HL-60 (cell line): ENCODE measurements at regions not wholly inside any gene's neighbourhood (a gene's known extent, or its start where the extent isn't known, plus 50 kb on each side); places are given as distances from the start of the nearest gene placed in this dataset.

Source experiments
- DNase-seq, 2 experiments: peaks; one replicate each; pipeline ENCODE4 v3.0.0-alpha.2; 2010 to 2020; ENCODE audit warnings: low read depth in 1 of 2, low spot score in 1 of 2
- H3K27ac ChIP-seq: fragments of 250-450 bp; sonication (Bioruptor Pico); replicated peaks from 2 replicates; pipeline ENCODE4 v1.5.1; 2020; ENCODE audit warnings: mild to moderate bottlenecking, moderate library complexity
- H3K27me3 ChIP-seq: fragments of 250-450 bp; sonication (Bioruptor Pico); 2 replicates; pipeline ENCODE4 v1.5.1; 2021; ENCODE audit warnings: mild to moderate bottlenecking, moderate library complexity; ENCODE audit not compliant: insufficient read depth, poor library complexity, severe bottlenecking
- H3K4me3 ChIP-seq: replicated peaks from 2 replicates; pipeline ENCODE4 v1.5.1; 2011; ENCODE audit warnings: mild to moderate bottlenecking, control low read depth, low read length; ENCODE audit not compliant: insufficient read depth
- CTCF ChIP-seq: IDR thresholded peaks from one replicate; pipeline ENCODE4 v1.5.1; 2011; ENCODE audit warnings: low read length, control low read depth, inconsistent platforms; ENCODE audit not compliant: insufficient read depth
- GABPA ChIP-seq: IDR thresholded peaks from 2 replicates; pipeline ENCODE4 v1.6.1; 2012; ENCODE audit warnings: low read depth
- POLR2AphosphoS5 ChIP-seq: IDR thresholded peaks from 2 replicates; pipeline ENCODE4 v1.6.1; 2012; ENCODE audit warnings: low read depth
- REST ChIP-seq: IDR thresholded peaks from 2 replicates; pipeline ENCODE4 v1.6.1; 2012; ENCODE audit warnings: low read depth; ENCODE audit not compliant: insufficient replicate concordance
- SPI1 ChIP-seq: IDR thresholded peaks from 2 replicates; pipeline ENCODE4 v1.6.1; 2012; ENCODE audit warnings: low read depth, mild to moderate bottlenecking, borderline replicate concordance

GRCh38 chr18:41297740-41298139, 657.3 kb upstream of the PIK3C3 start:
- no peaks in the 10 kb centered on the region for H3K27me3 ChIP-seq
- H3K27ac ChIP-seq: no peak overlapping the region
- H3K4me3 ChIP-seq: no peak overlapping the region
- TF ChIP-seq REST (no peak), GABPA (no peak), CTCF (no peak), POLR2AphosphoS5 (no peak), SPI1 (no peak)
- no peak for DNase-seq

DNA sequence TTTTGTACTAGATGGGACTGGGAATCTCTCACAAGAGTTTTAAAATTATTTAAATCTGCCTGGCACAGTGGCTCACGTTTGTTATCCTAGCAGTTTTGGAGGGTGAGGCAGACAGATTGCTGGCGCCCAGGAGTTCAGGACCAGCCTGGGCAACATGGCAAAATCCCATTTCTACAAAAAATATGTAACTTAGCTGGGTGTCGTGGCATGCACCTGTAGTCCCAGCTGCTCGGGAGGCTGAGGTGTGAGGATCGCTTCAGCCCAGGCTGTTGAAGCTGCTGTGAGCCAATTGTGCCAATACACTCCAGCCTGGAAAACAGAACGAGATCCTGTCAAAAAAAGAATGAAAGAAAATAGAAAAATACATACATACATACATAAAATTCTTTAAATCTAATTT, 685.7 kb upstream of the PIK3C3 start:
- Histone ChIP-seq H3K4me3 (no peak overlapping the region), H3K27ac (no peak overlapping the region), H3K27me3 (no peaks in the 10 kb centered on the region)
- DNase-seq: no peak
- no peak for TF ChIP-seq POLR2AphosphoS5
- TF ChIP-seq CTCF: no peak
- no peak for TF ChIP-seq GABPA
- no peak for TF ChIP-seq SPI1
- TF ChIP-seq REST: no peak

- DNase-seq: no peak
- no peaks in the 10 kb centered on the region for H3K27me3 ChIP-seq
- H3K27ac ChIP-seq: no peak overlapping the region
- TF ChIP-seq CTCF (no peak), SPI1 (no peak), REST (no peak), GABPA (no peak), POLR2AphosphoS5 (no peak)
- no peak overlapping the region for H3K4me3 ChIP-seq
These were observed 686.8 kb upstream of the PIK3C3 start for GRCh38 chr18:41268271-41268670.
